ENCODE measurements at regions not wholly inside any gene's neighbourhood (a gene's known extent, or its start where the extent isn't known, plus 50 kb on each side); places are given as distances from the start of the nearest gene placed in this dataset.

DNA sequence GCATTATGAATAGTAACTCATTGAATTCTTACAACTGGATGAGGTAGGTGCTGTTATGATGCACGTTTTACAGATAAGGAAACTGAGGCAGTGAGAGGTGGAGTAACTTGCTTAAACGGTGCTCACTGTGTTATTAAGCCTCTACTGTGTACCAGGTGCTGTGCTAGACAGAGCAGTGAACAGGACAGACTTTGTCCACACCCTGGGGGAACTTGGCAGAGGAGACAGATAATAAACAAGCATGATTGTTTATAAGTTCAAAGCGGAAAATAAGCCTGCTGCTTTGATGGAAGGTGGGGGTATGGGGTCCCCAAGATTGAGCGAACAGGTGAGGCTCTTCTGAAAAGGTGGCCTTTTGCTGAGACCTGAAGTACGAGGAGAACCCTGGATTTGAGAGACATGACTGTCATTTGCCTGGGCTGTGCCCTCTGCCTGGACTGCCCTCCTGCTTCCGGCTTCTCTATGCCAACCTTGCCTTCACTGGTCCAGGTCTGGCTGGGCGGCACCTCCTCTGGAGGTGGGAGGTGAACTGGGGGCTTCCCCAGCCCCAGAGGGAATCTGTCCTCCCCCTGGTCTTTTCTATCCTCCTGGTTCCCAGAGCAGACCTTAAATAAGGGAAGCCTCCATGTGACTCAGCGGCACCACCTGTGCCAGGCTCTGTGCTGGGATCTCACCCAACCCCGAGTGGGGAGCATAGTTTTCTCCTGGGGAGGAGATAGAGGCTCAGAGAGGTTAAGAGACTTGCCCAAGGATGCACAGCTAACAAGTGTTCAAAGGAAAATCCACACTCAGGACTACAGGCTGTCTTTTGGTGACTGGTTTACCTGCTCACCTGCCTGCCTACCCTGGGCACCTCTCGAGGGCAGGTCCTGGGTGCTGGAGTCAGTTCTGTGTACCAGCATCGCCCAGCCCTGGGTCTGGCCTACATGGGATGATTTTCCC, 59.1 kb downstream of the CEBPB start:
- TF ChIP-seq, protein P1, sequence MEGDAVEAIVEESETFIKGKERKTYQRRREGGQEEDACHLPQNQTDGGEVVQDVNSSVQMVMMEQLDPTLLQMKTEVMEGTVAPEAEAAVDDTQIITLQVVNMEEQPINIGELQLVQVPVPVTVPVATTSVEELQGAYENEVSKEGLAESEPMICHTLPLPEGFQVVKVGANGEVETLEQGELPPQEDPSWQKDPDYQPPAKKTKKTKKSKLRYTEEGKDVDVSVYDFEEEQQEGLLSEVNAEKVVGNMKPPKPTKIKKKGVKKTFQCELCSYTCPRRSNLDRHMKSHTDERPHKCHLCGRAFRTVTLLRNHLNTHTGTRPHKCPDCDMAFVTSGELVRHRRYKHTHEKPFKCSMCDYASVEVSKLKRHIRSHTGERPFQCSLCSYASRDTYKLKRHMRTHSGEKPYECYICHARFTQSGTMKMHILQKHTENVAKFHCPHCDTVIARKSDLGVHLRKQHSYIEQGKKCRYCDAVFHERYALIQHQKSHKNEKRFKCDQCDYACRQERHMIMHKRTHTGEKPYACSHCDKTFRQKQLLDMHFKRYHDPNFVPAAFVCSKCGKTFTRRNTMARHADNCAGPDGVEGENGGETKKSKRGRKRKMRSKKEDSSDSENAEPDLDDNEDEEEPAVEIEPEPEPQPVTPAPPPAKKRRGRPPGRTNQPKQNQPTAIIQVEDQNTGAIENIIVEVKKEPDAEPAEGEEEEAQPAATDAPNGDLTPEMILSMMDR (IDR thresholded peaks at IDR 0.05; ENCODE audit: unreplicated experiment), result no peak
- H3K4me3 Mint-ChIP-seq (ENCODE audit: low read depth), result no peak overlapping the region
- peaks cover 11% of the 10 kb centered on the region for H3K4me1 Mint-ChIP-seq (ENCODE audit: low read depth)
- no peaks in the 10 kb centered on the region for H3K9me3 Mint-ChIP-seq (ENCODE audit: low read depth)
- peaks cover 3% of the 10 kb centered on the region for H3K27me3 Mint-ChIP-seq
- H3K27ac Mint-ChIP-seq, result peak overlapping the region; percentile 12
- no peaks in the 10 kb centered on the region for H3K36me3 Mint-ChIP-seq (ENCODE audit: insufficient read depth)
- DNase-seq (ENCODE audit: low spot score, unreplicated experiment), result no peak

DNA sequence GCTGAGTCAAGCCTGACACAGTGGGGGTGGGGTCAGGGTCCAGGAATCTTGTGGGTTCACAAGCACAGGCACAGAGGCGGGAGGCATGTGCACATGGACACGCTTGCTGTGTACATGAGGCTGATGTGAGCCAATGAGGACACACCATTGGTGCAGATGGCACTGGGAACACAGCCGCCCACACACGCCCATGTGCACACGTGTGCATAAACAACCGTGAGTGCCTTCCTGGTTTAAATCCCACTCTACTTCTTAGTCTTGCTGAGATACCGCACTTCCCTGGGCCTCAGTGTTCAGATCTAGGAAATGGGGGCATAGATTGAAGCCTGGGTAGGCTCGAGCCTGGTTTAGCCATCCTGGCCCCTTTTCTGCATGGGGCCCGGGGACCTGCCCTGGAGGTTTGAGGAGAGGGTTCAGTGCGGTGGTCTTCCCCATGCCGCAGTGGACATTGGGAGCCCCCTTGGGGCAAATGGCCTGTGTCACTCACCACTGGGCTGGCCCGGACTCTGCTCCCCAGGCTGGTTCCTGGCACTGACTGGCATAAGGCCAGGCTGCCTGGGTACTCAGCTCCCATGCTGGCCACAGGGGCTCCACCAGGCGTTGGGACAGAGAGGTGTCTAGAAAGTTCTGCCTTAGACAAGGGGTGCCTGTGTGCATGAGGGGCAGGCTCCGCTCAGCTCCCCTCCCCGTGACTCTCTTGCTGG, 60.2 kb downstream of the CEBPB start:
- no peak overlapping the region for H3K4me3 Mint-ChIP-seq (ENCODE audit: low read depth)
- H3K27ac Mint-ChIP-seq, result no peak overlapping the region
- peaks cover 3% of the 10 kb centered on the region for H3K27me3 Mint-ChIP-seq
- TF ChIP-seq, protein P1 (IDR thresholded peaks at IDR 0.05; ENCODE audit: unreplicated experiment), result no peak
- no peaks in the 10 kb centered on the region for H3K9me3 Mint-ChIP-seq (ENCODE audit: low read depth)
- H3K36me3 Mint-ChIP-seq (ENCODE audit: insufficient read depth), result no peaks in the 10 kb centered on the region
- H3K4me1 Mint-ChIP-seq (ENCODE audit: low read depth), result peaks cover 11% of the 10 kb centered on the region
- DNase-seq (ENCODE audit: low spot score, unreplicated experiment), result no peak

DNA sequence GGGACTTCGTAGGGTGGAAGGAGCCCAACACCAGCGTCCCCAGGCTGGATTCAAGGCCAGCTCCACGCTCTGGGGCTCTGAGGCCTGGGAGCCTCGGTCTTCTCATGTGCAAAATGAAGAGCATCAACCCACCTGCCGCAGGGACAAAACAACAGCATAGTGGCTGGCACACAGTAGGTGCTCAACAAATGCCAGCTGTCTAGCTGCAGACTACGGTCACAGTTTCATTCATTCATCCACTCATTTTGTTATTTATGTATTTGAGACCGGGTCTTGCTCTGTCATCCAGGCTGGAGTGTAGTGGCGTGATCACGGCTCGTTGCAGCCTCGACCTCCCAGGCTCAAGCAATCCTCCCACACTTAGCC, 60.7 kb downstream of the CEBPB start:
- Mint-ChIP-seq H3K4me3 (ENCODE audit: low read depth) (no peak overlapping the region), H3K36me3 (ENCODE audit: insufficient read depth) (no peaks in the 10 kb centered on the region), H3K27me3 (peaks cover 3% of the 10 kb centered on the region), H3K9me3 (ENCODE audit: low read depth) (no peaks in the 10 kb centered on the region), H3K27ac (peak overlapping the region; percentile 45), H3K4me1 (ENCODE audit: low read depth) (peaks cover 11% of the 10 kb centered on the region)
- DNase-seq (ENCODE audit: low spot score, unreplicated experiment), result no peak
- TF ChIP-seq, protein P1 (IDR thresholded peaks at IDR 0.05; ENCODE audit: unreplicated experiment), result no peak

DNA sequence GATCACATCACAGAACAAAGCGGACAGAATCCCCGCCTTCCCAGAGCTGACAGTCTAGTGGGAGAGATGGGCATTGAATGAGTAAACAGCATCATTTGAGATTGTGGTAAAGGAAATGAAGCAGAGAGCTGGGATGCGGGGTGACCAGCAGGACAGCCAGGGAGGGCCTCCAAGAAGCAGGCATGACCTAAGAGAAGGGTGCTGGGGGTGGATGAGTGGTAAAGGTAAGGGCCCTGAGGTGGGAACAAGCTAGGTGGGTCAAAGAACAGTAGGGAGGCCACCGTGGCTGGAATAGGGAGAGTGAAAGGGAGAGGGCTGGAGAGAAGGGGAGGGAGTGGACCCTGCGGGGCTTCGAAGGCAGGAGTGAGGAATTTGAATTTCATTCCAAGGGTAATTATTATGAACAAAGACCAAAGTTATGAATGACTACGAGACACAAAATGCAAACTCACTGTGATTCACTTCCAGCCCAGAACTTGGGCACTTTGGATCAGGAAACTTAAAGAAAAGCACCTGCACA, 61.4 kb downstream of the CEBPB start:
- DNase-seq (ENCODE audit: low spot score, unreplicated experiment), result no peak
- Mint-ChIP-seq H3K9me3 (ENCODE audit: low read depth) (no peaks in the 10 kb centered on the region), H3K36me3 (ENCODE audit: insufficient read depth) (no peaks in the 10 kb centered on the region), H3K27me3 (peaks cover 3% of the 10 kb centered on the region), H3K4me3 (ENCODE audit: low read depth) (no peak overlapping the region), H3K4me1 (ENCODE audit: low read depth) (peaks cover 7% of the 10 kb centered on the region), H3K27ac (peak overlapping the region; percentile 45)
- TF ChIP-seq, protein P1 (IDR thresholded peaks at IDR 0.05; ENCODE audit: unreplicated experiment), result no peak

DNA sequence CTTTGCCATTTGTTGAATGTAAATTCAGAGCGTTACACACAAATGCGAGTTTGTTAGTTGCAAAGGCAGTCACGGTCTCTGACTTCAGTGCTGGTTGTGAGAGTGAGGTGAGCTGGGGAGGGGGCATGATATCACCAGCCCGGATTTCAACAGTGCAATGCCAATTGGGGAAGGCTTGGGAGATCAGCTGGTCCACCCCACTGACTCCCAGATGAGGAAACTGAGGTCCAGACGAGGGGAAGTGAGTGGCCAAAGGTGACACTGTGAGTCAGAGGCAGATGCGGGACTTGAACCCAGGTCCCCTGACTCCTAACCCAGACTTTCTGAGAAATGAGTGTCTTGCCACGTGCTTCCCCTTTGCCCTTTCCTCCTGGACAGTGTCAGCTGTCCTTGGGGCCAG, 62.1 kb downstream of the CEBPB start:
- H3K9me3 Mint-ChIP-seq (ENCODE audit: low read depth), result no peaks in the 10 kb centered on the region
- no peaks in the 10 kb centered on the region for H3K36me3 Mint-ChIP-seq (ENCODE audit: insufficient read depth)
- H3K27me3 Mint-ChIP-seq, result peaks cover 3% of the 10 kb centered on the region

More for the DNA sequence above, 62.1 kb downstream of the CEBPB start:
- Mint-ChIP-seq H3K27ac (no peak overlapping the region), H3K4me1 (ENCODE audit: low read depth) (peaks cover 4% of the 10 kb centered on the region), H3K4me3 (ENCODE audit: low read depth) (no peak overlapping the region)
- DNase-seq (ENCODE audit: low spot score, unreplicated experiment), result no peak
- TF ChIP-seq, protein P1 (IDR thresholded peaks at IDR 0.05; ENCODE audit: unreplicated experiment), result no peak

Data from progenitor cell of endocrine pancreas (in vitro differentiated cells).